ENCODE measurements at regions not wholly inside any gene's neighbourhood (a gene's known extent, or its start where the extent isn't known, plus 50 kb on each side); places are given as distances from the start of the nearest gene placed in this dataset.

- TF ChIP-seq CTCF (IDR thresholded peaks at IDR 0.05) (no peak), POLR2A (IDR thresholded peaks at IDR 0.05) (no peak), EP300 (IDR thresholded peaks at IDR 0.05) (no peak)
Measured at GRCh38 chr14:99080306-99080705, 191.7 kb downstream of the BCL11B start.
